A549 (cell line): ENCODE measurements at regions not wholly inside any gene's neighbourhood (a gene's known extent, or its start where the extent isn't known, plus 50 kb on each side); places are given as distances from the start of the nearest gene placed in this dataset.

Experiments
- BHLHE40 ChIP-seq: IDR thresholded peaks from 2 replicates; pipeline ENCODE4 v1.6.1; 2012; ENCODE audit warnings: low read depth, low read length, inconsistent platforms
- CBX2 ChIP-seq: fragments of 200-600 bp; sonication (generic); IDR thresholded peaks from 2 replicates; pipeline ENCODE4 v1.6.1; 2016; ENCODE audit warnings: low read depth, mild to moderate bottlenecking, borderline replicate concordance
- CTCF ChIP-seq: fragments of >200 bp; sonication (Bioruptor Twin); formaldehyde crosslinking; IDR thresholded peaks from 3 replicates; pipeline ENCODE4 v1.5.1; 2016
- EP300 ChIP-seq, 2 experiments: fragments of >200 bp; sonication (Bioruptor Twin); formaldehyde crosslinking; IDR thresholded peaks; 2 replicates in 1 of 2; 3 replicates in 1 of 2; pipeline ENCODE4 v1.6.1; 2016 to 2017
- KDM1A ChIP-seq: fragments of 200-600 bp; sonication (generic); IDR thresholded peaks from 2 replicates; pipeline ENCODE4 v1.6.1; 2016; ENCODE audit warnings: low read depth, mild to moderate bottlenecking
- RAD21 ChIP-seq, 2 experiments: fragments of >200 bp in 1 of 2; sonication (Bioruptor Twin) in 1 of 2; formaldehyde crosslinking in 1 of 2; IDR thresholded peaks in 1 of 2; conservative IDR thresholded peaks in 1 of 2; 2 replicates in 1 of 2; 3 replicates in 1 of 2; pipeline ENCODE4 v1.6.1; 2012 to 2018; ENCODE audit warnings: inconsistent platforms in 1 of 2
- USF2 ChIP-seq: fragments of 450-650 bp; IDR thresholded peaks from 2 replicates; pipeline ENCODE4 v1.6.1; 2014; ENCODE audit warnings: antibody characterized with exemption
- ZFP36 ChIP-seq: fragments of 450-650 bp; IDR thresholded peaks from 2 replicates; pipeline ENCODE4 v1.6.1; 2014; ENCODE audit warnings: borderline replicate concordance; ENCODE audit not compliant: partially characterized antibody

GRCh38 chr4:152103181-152103901 is 342.5 kb upstream of the GATB start:
- TF ChIP-seq USF2 (no peak), BHLHE40 (no peak), CBX2 (no peak), RAD21 (conservative IDR thresholded peaks at IDR 0.05 in 1 of 2, IDR thresholded peaks at IDR 0.05 in 1 of 2) (no peak), ZFP36 (no peak), CTCF (no peak), KDM1A (no peak), EP300 (IDR thresholded peaks at IDR 0.05) (no peak)
